ENCODE measurements at regions not wholly inside any gene's neighbourhood (a gene's known extent, or its start where the extent isn't known, plus 50 kb on each side); places are given as distances from the start of the nearest gene placed in this dataset.

GRCh38 chr2:23008951-23009350 lies 376.0 kb upstream of the KLHL29 start:
- Histone ChIP-seq H3K4me3 (ENCODE audit: low read depth, low read length) (no peak overlapping the region), H3K4me1 (no peaks in the 10 kb centered on the region), H3K36me3 (no peaks in the 10 kb centered on the region), H3K9me3 (no peaks in the 10 kb centered on the region), H3K27me3 (no peaks in the 10 kb centered on the region)
- no peak for DNase-seq
- TF ChIP-seq CTCF (IDR thresholded peaks at IDR 0.05; ENCODE audit: low read depth, low read length), result no peak

GRCh38 chr2:23009545-23010149 lies 375.3 kb upstream of the KLHL29 start:
- H3K9me3 ChIP-seq, result no peaks in the 10 kb centered on the region
- H3K4me3 ChIP-seq (ENCODE audit: low read depth, low read length), result no peak overlapping the region
- H3K4me1 ChIP-seq, result no peaks in the 10 kb centered on the region
- DNase-seq, result no peak
- H3K27me3 ChIP-seq, result no peaks in the 10 kb centered on the region
- H3K36me3 ChIP-seq, result no peaks in the 10 kb centered on the region
- TF ChIP-seq CTCF (IDR thresholded peaks at IDR 0.05; ENCODE audit: low read depth, low read length), result no peak

GRCh38 chr2:23012499-23012898 lies 372.5 kb upstream of the KLHL29 start:
- no peak for TF ChIP-seq CTCF (IDR thresholded peaks at IDR 0.05; ENCODE audit: low read depth, low read length)
- no peaks in the 10 kb centered on the region for H3K27me3 ChIP-seq
- H3K4me3 ChIP-seq (ENCODE audit: low read depth, low read length), result no peak overlapping the region
- H3K9me3 ChIP-seq, result no peaks in the 10 kb centered on the region
- no peaks in the 10 kb centered on the region for H3K36me3 ChIP-seq
- no peaks in the 10 kb centered on the region for H3K4me1 ChIP-seq
- no peak for DNase-seq

- Histone ChIP-seq H3K27me3 (no peaks in the 10 kb centered on the region), H3K4me1 (no peaks in the 10 kb centered on the region), H3K36me3 (no peaks in the 10 kb centered on the region), H3K4me3 (ENCODE audit: low read depth, low read length) (no peak overlapping the region), H3K9me3 (no peaks in the 10 kb centered on the region)
- no peak for TF ChIP-seq CTCF (IDR thresholded peaks at IDR 0.05; ENCODE audit: low read depth, low read length)
- DNase-seq, result no peak
Measured at GRCh38 chr2:23015651-23016200, 369.3 kb upstream of the KLHL29 start.

GRCh38 chr2:23019476-23019875 lies 365.5 kb upstream of the KLHL29 start:
- Histone ChIP-seq H3K9me3 (no peaks in the 10 kb centered on the region), H3K4me3 (ENCODE audit: low read depth, low read length) (no peak overlapping the region), H3K36me3 (no peaks in the 10 kb centered on the region), H3K4me1 (no peaks in the 10 kb centered on the region), H3K27me3 (no peaks in the 10 kb centered on the region)
- no peak for TF ChIP-seq CTCF (IDR thresholded peaks at IDR 0.05; ENCODE audit: low read depth, low read length)
- no peak for DNase-seq

GRCh38 chr2:23020659-23021058 lies 364.3 kb upstream of the KLHL29 start:
- Histone ChIP-seq H3K27me3 (no peaks in the 10 kb centered on the region), H3K4me3 (ENCODE audit: low read depth, low read length) (no peak overlapping the region), H3K36me3 (no peaks in the 10 kb centered on the region), H3K9me3 (no peaks in the 10 kb centered on the region), H3K4me1 (no peaks in the 10 kb centered on the region)
- no peak for TF ChIP-seq CTCF (IDR thresholded peaks at IDR 0.05; ENCODE audit: low read depth, low read length)
- no peak for DNase-seq

All from BE2C (cell line).